CD4-positive, alpha-beta T cell treated with Interleukin-21 for 1 hour (primary cell): ENCODE measurements at regions not wholly inside any gene's neighbourhood (a gene's known extent, or its start where the extent isn't known, plus 50 kb on each side); places are given as distances from the start of the nearest gene placed in this dataset.

ENCODE experiments used
- DNase-seq: peaks from one replicate; pipeline ENCODE4 v3.0.0-alpha.2; 2020

GRCh38 chr5:74037321-74037720 is 411.3 kb downstream of the ARHGEF28 start:
- DNase-seq, result no peak

GRCh38 chr5:74035521-74035937 is 409.5 kb downstream of the ARHGEF28 start:
- no peak for DNase-seq

GRCh38 chr5:74034733-74035132 is 408.7 kb downstream of the ARHGEF28 start:
- DNase-seq, result no peak

GRCh38 chr5:74032617-74033016 is 406.6 kb downstream of the ARHGEF28 start:
- no peak for DNase-seq

GRCh38 chr5:74031536-74031935 is 405.5 kb downstream of the ARHGEF28 start:
- DNase-seq, result no peak

- DNase-seq, result no peak
These were observed 404.8 kb downstream of the ARHGEF28 start for GRCh38 chr5:74030821-74031220.

- DNase-seq, result no peak
These were observed 404.4 kb downstream of the ARHGEF28 start for GRCh38 chr5:74030371-74030770.

GRCh38 chr5:74028976-74029375 is 403.0 kb downstream of the ARHGEF28 start:
- DNase-seq, result no peak

GRCh38 chr5:74028406-74028805 is 402.4 kb downstream of the ARHGEF28 start:
- DNase-seq, result no peak

- DNase-seq, result no peak
These were observed 401.8 kb downstream of the ARHGEF28 start for GRCh38 chr5:74027732-74028338.

- no peak for DNase-seq
These were observed 400.3 kb downstream of the ARHGEF28 start for GRCh38 chr5:74026310-74026709.

GRCh38 chr5:74021126-74021525 is 395.1 kb downstream of the ARHGEF28 start:
- DNase-seq, result no peak

- no peak for DNase-seq
These were observed 394.5 kb downstream of the ARHGEF28 start for GRCh38 chr5:74020503-74020902.

- DNase-seq, result no peak
These were observed 393.9 kb downstream of the ARHGEF28 start for GRCh38 chr5:74019923-74020322.

GRCh38 chr5:74017786-74018211 is 391.8 kb downstream of the ARHGEF28 start:
- no peak for DNase-seq

- DNase-seq, result no peak
These were observed 391.1 kb downstream of the ARHGEF28 start for GRCh38 chr5:74017112-74017511.

GRCh38 chr5:74016373-74016772 is 390.4 kb downstream of the ARHGEF28 start:
- no peak for DNase-seq

GRCh38 chr5:74015716-74016115 is 389.7 kb downstream of the ARHGEF28 start:
- DNase-seq, result no peak

GRCh38 chr5:74013222-74013621 is 387.2 kb downstream of the ARHGEF28 start:
- DNase-seq, result no peak

GRCh38 chr5:74009502-74009901 is 383.5 kb downstream of the ARHGEF28 start:
- no peak for DNase-seq

GRCh38 chr5:74007193-74007592 is 381.2 kb downstream of the ARHGEF28 start:
- DNase-seq, result no peak

GRCh38 chr5:73999297-73999696 is 373.3 kb downstream of the ARHGEF28 start:
- no peak for DNase-seq

GRCh38 chr5:73998489-73998888 is 372.5 kb downstream of the ARHGEF28 start:
- DNase-seq, result no peak

GRCh38 chr5:73997960-73998359 is 372.0 kb downstream of the ARHGEF28 start:
- no peak for DNase-seq

- DNase-seq, result no peak
These were observed 370.3 kb downstream of the ARHGEF28 start for GRCh38 chr5:73996151-73996755.
